Uterus (tissue), 3 donors: ENCODE measurements at regions not wholly inside any gene's neighbourhood (a gene's known extent, or its start where the extent isn't known, plus 50 kb on each side); places are given as distances from the start of the nearest gene placed in this dataset.
"Not testable (repeated sequence)": the region's sequence is repeated elsewhere in the genome, so short reads cannot be mapped to it uniquely, and the experiment has no call there.

ENCODE experiments used
- DNase-seq, 2 donors: peaks; one replicate each; pipeline ENCODE4 v3.0.0-alpha.2; 2019 to 2020
- H3K27ac ChIP-seq, 2 donors: fragments of 200-600 bp; sonication (generic); 1 replicate in 1 of 2; 2 replicates in 1 of 2; pipeline ENCODE4 v1.5.1; 2016 to 2018
- H3K27me3 ChIP-seq, 2 donors: fragments of 200-600 bp; sonication (generic); one replicate each; pipeline ENCODE4 v1.5.1; 2018 to 2019; ENCODE audit warnings: control low read depth in 1 of 2
- H3K36me3 ChIP-seq, 2 donors: fragments of 200-600 bp; sonication (generic); one replicate each; pipeline ENCODE4 v1.5.1; 2019; ENCODE audit warnings: control low read depth in 1 of 2
- H3K4me1 ChIP-seq, 2 donors: fragments of 200-600 bp; sonication (generic); one replicate each; pipeline ENCODE4 v1.5.1; 2018 to 2019; ENCODE audit warnings: control low read depth in 1 of 2
- H3K4me3 ChIP-seq, 2 donors: fragments of 200-600 bp; sonication (generic); 1 replicate in 1 of 2; 2 replicates in 1 of 2; pipeline ENCODE4 v1.5.1; 2018 to 2019; ENCODE audit warnings: mild to moderate bottlenecking in 1 of 2
- H3K9me3 ChIP-seq, 2 donors: fragments of 200-600 bp; sonication (generic); one replicate each; pipeline ENCODE4 v1.5.1; 2019; ENCODE audit warnings: control low read depth in 1 of 2
- POLR2A ChIP-seq, 2 donors: fragments of 450-650 bp; IDR thresholded peaks; one replicate each; pipeline ENCODE4 v1.6.1; 2016; ENCODE audit warnings: antibody characterized with exemption in 2 of 2, mild to moderate bottlenecking in 1 of 2, moderate library complexity in 1 of 2
- intact Hi-C: fragments of 100-400 bp; cut with DNase I; formaldehyde crosslinking; loops from one replicate; pipeline ENCODE4 v1.15.1; 2023; ENCODE audit warnings: low total_unique reads
- TF ChIP-seq, protein P1 (sequence below), 4 experiments: fragments of 200-600 bp in 2 of 4; fragments of 450-650 bp in 2 of 4; sonication (generic) in 2 of 4; IDR thresholded peaks; one replicate each; pipeline ENCODE4 v1.5.1; 2016 to 2019; ENCODE audit warnings: antibody characterized with exemption in 4 of 4, mild to moderate bottlenecking in 2 of 4, moderate library complexity in 1 of 4
- donor health status: DM: yes; HTN: yes; CAD: no.

DNA sequence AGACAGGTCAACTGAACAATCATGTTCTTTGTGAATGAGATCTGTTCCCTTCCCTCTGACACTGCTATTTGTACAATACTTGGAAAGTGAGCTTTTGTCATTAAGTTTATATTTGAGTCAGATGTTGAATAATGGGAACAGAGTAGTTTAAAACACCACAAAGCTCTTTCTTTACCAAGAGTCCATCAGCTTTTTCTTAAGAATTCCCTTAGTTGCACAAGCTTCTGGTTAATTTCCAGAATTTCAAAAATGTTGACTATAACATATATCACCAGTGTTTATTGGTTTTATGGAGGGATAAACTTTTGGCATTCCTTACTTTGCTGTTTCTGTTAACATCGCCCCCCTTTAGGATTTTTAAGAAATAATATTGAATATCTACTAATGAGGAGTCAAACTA is 403.7 kb downstream of the CCDC85A start:
- intact Hi-C loops: no loop called here
- Histone ChIP-seq H3K9me3 (no peaks in the 10 kb centered on the region), H3K36me3 (no peaks in the 10 kb centered on the region), H3K27ac (no peak overlapping the region), H3K4me3 (no peak overlapping the region), H3K27me3 (no peaks in the 10 kb centered on the region), H3K4me1 (no peaks in the 10 kb centered on the region)
- TF ChIP-seq, protein P1, sequence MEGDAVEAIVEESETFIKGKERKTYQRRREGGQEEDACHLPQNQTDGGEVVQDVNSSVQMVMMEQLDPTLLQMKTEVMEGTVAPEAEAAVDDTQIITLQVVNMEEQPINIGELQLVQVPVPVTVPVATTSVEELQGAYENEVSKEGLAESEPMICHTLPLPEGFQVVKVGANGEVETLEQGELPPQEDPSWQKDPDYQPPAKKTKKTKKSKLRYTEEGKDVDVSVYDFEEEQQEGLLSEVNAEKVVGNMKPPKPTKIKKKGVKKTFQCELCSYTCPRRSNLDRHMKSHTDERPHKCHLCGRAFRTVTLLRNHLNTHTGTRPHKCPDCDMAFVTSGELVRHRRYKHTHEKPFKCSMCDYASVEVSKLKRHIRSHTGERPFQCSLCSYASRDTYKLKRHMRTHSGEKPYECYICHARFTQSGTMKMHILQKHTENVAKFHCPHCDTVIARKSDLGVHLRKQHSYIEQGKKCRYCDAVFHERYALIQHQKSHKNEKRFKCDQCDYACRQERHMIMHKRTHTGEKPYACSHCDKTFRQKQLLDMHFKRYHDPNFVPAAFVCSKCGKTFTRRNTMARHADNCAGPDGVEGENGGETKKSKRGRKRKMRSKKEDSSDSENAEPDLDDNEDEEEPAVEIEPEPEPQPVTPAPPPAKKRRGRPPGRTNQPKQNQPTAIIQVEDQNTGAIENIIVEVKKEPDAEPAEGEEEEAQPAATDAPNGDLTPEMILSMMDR (IDR thresholded peaks at IDR 0.05): no peak
- no peak for TF ChIP-seq POLR2A (IDR thresholded peaks at IDR 0.05)
- no peak for DNase-seq

DNA sequence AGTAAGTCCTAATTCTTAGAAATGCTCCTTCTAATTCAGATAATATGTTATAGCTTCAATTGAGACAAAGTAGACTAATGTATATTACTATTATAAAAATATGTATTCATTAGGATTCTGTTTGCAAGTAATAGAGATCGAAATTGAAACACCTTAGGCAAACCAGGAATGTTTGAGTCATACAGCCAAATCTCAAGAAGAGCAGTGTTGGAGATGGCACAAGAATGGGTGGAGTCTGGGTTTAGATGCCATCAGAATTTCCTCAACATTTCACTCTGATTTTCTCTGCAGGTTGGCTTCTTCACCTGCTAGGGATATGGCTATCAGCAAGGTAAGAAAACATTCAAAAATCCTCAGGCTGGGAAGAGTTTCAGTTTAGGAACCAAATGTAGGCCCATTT is 405.4 kb downstream of the CCDC85A start:
- intact Hi-C loops: no loop called here
- no peak overlapping the region for H3K27ac ChIP-seq
- TF ChIP-seq, protein P1 (IDR thresholded peaks at IDR 0.05): no peak
- TF ChIP-seq POLR2A (IDR thresholded peaks at IDR 0.05): no peak

DNA sequence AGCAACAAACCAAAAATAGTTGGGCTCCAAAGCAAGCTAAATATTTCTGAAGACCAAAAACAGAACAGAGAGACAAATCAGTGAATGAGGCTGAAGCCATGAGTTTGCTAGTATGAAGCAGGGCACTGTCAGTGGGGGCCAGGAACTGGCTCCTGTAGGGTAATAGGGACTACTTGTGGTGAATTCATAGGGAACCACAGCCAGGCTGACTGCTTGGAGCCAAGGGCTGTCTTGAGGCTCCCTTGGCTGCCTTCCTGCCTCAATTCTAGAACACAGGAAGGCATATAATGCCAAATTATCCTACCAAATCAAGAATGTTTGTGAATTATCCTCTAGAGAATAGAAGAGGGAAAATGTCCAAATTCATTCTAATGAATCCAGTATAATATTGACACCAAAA is 406.0 kb downstream of the CCDC85A start:
- no peaks in the 10 kb centered on the region for H3K36me3 ChIP-seq
- H3K27ac ChIP-seq: no peak overlapping the region
- no peaks in the 10 kb centered on the region for H3K9me3 ChIP-seq
- no peak overlapping the region for H3K4me3 ChIP-seq
- no peak for TF ChIP-seq POLR2A (IDR thresholded peaks at IDR 0.05)
- TF ChIP-seq, protein P1 (IDR thresholded peaks at IDR 0.05): no peak
- intact Hi-C loops: no loop called here
- H3K4me1 ChIP-seq: no peaks in the 10 kb centered on the region
- no peak for DNase-seq
- no peaks in the 10 kb centered on the region for H3K27me3 ChIP-seq

More for the DNA sequence above, 405.4 kb downstream of the CCDC85A start:
- no peak for DNase-seq
- Histone ChIP-seq H3K4me3 (no peak overlapping the region), H3K9me3 (no peaks in the 10 kb centered on the region), H3K36me3 (no peaks in the 10 kb centered on the region), H3K4me1 (no peaks in the 10 kb centered on the region), H3K27me3 (no peaks in the 10 kb centered on the region)

DNA sequence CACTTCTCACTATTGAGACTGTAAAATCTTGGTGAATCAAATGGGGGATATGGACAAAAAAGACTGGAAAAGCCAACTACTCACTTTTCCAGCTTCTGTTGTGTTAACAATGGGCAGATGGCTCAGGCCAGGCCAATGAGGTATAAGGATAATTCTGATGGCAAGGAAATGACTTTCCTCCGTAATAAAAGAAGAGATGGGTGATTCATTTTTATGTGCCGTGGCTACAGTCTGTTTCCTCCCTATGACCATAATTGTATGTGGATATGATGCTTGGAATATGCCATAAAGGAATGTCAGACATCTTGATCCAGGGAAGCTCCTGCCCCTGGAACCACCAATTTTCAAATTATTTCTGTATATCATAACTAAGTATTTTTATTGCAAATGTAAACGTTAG is 406.8 kb downstream of the CCDC85A start:
- Histone ChIP-seq H3K4me3 (no peak overlapping the region), H3K36me3 (no peaks in the 10 kb centered on the region), H3K9me3 (no peaks in the 10 kb centered on the region), H3K4me1 (no peaks in the 10 kb centered on the region), H3K27ac (no peak overlapping the region), H3K27me3 (no peaks in the 10 kb centered on the region)
- DNase-seq: no peak
- TF ChIP-seq, protein P1 (IDR thresholded peaks at IDR 0.05): no peak
- TF ChIP-seq POLR2A (IDR thresholded peaks at IDR 0.05): no peak
- intact Hi-C loops: no loop called here

DNA sequence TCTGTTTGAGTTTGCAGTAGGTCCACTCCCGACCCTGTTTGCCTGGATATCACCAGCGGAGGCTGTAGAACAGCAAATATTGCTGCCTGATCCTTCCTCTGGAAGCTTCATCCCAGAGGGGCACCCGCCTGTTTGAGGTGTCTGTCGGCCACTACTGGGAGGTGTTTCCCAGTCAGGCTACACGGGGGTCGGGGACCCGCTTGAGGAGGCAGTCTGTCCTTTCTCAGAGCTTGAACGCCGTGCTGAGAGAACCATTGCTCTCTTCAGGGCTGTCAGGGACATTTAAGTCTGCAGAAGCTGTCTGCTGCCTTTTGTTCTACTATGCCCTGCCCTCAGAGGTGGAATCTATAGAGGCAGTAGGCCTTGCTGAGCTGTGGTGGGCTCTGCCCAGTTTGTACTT is 422.3 kb downstream of the CCDC85A start:
- H3K36me3 ChIP-seq, DNase-seq, H3K4me1 ChIP-seq, intact Hi-C loops, H3K27ac ChIP-seq, H3K4me3 ChIP-seq, H3K27me3 ChIP-seq, H3K9me3 ChIP-seq: not testable (repeated sequence)

DNA sequence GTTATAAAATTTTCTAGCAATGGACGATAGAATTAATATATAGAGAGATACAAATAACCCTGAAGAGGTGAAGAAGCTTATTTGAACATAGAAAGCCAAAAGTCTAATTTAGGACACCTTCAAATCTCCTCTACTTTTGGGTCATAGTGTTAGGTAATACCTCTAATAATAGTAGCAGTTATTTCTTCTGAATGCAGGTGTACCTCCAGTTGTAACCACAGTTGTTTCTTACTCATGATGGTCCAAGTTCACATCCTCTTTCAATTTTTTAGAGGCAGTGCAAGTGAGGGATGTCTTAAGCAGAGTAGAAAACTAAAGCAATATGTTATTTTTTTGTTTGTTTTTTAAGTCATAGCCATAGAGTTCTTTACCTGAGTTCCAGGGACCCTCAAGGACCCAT is 429.5 kb downstream of the CCDC85A start:
- Histone ChIP-seq H3K27me3 (no peaks in the 10 kb centered on the region), H3K36me3 (no peaks in the 10 kb centered on the region), H3K27ac (no peak overlapping the region), H3K4me1 (no peaks in the 10 kb centered on the region), H3K9me3 (no peaks in the 10 kb centered on the region), H3K4me3 (no peak overlapping the region)
- TF ChIP-seq POLR2A (IDR thresholded peaks at IDR 0.05): no peak
- TF ChIP-seq, protein P1 (IDR thresholded peaks at IDR 0.05): no peak
- intact Hi-C loops: no loop called here
- no peak for DNase-seq
